Lower leg skin (tissue), 3 donors: ENCODE measurements at regions not wholly inside any gene's neighbourhood (a gene's known extent, or its start where the extent isn't known, plus 50 kb on each side); places are given as distances from the start of the nearest gene placed in this dataset.

Experiments
- POLR2A ChIP-seq, 2 donors: fragments of 450-650 bp; IDR thresholded peaks; one replicate each; pipeline ENCODE4 v1.6.1; 2016 to 2017; ENCODE audit warnings: antibody characterized with exemption in 2 of 2, mild to moderate bottlenecking in 1 of 2, moderate library complexity in 1 of 2
- TF ChIP-seq, protein P1 (sequence below), 3 donors: fragments of 450-650 bp; IDR thresholded peaks; one replicate each; pipeline ENCODE4 v1.5.1; 2016; ENCODE audit warnings: antibody characterized with exemption in 3 of 3, mild to moderate bottlenecking in 3 of 3, moderate library complexity in 2 of 3

DNA sequence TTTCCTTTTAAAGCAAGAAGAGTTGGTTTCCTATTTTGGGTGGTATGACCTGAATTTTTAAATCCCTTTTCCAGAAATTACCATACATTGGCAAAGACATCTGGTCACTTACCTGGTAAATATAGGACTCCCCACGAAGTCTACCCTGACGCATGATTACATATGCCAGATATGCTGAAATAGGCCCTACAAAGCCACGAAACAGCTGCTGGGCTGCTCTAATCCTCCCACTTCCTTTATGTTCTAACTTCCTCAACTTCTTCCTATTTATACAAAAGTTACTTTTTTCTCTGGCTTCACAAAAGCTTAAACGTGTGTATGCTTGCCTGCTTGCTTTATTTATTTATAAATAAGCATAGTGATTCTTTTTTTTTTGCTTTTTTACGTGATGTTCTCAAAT is 186.0 kb upstream of the EPHA4 start:
- TF ChIP-seq, protein P1, sequence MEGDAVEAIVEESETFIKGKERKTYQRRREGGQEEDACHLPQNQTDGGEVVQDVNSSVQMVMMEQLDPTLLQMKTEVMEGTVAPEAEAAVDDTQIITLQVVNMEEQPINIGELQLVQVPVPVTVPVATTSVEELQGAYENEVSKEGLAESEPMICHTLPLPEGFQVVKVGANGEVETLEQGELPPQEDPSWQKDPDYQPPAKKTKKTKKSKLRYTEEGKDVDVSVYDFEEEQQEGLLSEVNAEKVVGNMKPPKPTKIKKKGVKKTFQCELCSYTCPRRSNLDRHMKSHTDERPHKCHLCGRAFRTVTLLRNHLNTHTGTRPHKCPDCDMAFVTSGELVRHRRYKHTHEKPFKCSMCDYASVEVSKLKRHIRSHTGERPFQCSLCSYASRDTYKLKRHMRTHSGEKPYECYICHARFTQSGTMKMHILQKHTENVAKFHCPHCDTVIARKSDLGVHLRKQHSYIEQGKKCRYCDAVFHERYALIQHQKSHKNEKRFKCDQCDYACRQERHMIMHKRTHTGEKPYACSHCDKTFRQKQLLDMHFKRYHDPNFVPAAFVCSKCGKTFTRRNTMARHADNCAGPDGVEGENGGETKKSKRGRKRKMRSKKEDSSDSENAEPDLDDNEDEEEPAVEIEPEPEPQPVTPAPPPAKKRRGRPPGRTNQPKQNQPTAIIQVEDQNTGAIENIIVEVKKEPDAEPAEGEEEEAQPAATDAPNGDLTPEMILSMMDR (IDR thresholded peaks at IDR 0.05), result no peak
- no peak for TF ChIP-seq POLR2A (IDR thresholded peaks at IDR 0.05)
